ENCODE measurements at regions not wholly inside any gene's neighbourhood (a gene's known extent, or its start where the extent isn't known, plus 50 kb on each side); places are given as distances from the start of the nearest gene placed in this dataset.
"Not testable (repeated sequence)": the region's sequence is repeated elsewhere in the genome, so short reads cannot be mapped to it uniquely, and the experiment has no call there.

DNA sequence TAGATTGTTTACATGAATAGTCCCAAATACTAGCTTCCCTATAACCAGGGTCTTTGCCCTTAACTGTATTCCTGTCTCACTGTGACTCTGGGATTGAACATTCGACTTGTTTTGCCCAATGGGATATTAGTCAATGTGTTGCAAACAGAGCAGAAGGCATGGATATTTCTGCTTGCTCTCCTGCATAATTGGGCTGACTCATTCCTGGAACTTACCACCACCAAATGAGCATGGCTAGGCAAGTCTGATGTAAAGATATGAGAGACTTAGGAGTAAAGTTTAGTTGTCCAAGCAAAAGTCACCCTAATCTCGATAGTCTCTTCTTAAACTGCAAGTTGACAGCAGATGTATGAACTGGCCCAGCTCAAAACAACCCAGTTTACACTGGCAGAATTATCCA, 273.5 kb upstream of the CCNG1 start:
- Histone ChIP-seq H3K79me2 (ENCODE audit: insufficient read depth, low read length) (no peaks in the 10 kb centered on the region), H2AFZ (ENCODE audit: low read length) (no peak overlapping the region), H3K27ac (ENCODE audit: low read depth, low read length, poor library complexity, severe bottlenecking) (no peak overlapping the region)

DNA sequence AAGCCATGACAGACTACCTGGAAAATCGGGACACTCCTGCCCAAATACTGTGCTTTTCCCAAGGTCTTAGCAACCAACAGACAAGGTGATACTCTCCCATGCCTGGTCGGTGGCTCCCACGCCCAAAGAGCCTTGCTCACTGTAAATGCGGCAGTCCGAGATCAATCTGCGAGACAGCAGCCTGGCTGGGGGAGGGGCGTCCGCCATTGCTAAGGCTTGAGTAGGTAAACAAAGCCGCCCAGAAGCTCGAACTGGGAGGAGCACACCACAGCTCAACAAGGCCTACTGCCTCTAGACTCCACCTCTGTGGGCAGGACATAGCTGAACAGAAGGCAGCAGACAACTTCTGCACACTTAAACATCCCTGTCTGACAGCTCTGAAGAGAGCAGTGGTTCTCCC, 272.1 kb upstream of the CCNG1 start:
- Histone ChIP-seq H3K27me3 (ENCODE audit: insufficient read depth, low read length) (no peaks in the 10 kb centered on the region), H3K36me3 (ENCODE audit: insufficient read depth, low read length) (no peaks in the 10 kb centered on the region), H3K4me1 (ENCODE audit: insufficient read depth, low read length, severe bottlenecking) (no peaks in the 10 kb centered on the region), H3K9me3 (ENCODE audit: low read length) (no peaks in the 10 kb centered on the region), H3K27ac (ENCODE audit: low read depth, low read length, poor library complexity, severe bottlenecking) (no peak overlapping the region), H3K79me2 (ENCODE audit: insufficient read depth, low read length) (no peaks in the 10 kb centered on the region), H3K4me3 (ENCODE audit: low read depth, low read length, poor library complexity, severe bottlenecking) (no peak overlapping the region), H3K4me2 (ENCODE audit: low read length) (no peak overlapping the region), H3K9ac (ENCODE audit: low read length) (no peak overlapping the region), H4K20me1 (ENCODE audit: insufficient read depth, low read length) (no peaks in the 10 kb centered on the region), H3K9me2 (ENCODE audit: low read depth, low read length) (no peaks in the 10 kb centered on the region), H3F3A (ENCODE audit: insufficient read depth, low read length) (no peaks in the 10 kb centered on the region), H2AFZ (ENCODE audit: low read length) (no peak overlapping the region)
- TF ChIP-seq, protein P1, sequence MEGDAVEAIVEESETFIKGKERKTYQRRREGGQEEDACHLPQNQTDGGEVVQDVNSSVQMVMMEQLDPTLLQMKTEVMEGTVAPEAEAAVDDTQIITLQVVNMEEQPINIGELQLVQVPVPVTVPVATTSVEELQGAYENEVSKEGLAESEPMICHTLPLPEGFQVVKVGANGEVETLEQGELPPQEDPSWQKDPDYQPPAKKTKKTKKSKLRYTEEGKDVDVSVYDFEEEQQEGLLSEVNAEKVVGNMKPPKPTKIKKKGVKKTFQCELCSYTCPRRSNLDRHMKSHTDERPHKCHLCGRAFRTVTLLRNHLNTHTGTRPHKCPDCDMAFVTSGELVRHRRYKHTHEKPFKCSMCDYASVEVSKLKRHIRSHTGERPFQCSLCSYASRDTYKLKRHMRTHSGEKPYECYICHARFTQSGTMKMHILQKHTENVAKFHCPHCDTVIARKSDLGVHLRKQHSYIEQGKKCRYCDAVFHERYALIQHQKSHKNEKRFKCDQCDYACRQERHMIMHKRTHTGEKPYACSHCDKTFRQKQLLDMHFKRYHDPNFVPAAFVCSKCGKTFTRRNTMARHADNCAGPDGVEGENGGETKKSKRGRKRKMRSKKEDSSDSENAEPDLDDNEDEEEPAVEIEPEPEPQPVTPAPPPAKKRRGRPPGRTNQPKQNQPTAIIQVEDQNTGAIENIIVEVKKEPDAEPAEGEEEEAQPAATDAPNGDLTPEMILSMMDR (IDR thresholded peaks at IDR 0.05; ENCODE audit: low read length), result no peak
- no peak for TF ChIP-seq EZH2 (IDR thresholded peaks at IDR 0.05; ENCODE audit: borderline replicate concordance, low read length)

More for the DNA sequence above, 273.5 kb upstream of the CCNG1 start:
- no peak for TF ChIP-seq EZH2 (IDR thresholded peaks at IDR 0.05; ENCODE audit: borderline replicate concordance, low read length)
- TF ChIP-seq, protein P1 (IDR thresholded peaks at IDR 0.05; ENCODE audit: low read length), result no peak
- H3K9me2 ChIP-seq (ENCODE audit: low read depth, low read length), result no peaks in the 10 kb centered on the region
- no peaks in the 10 kb centered on the region for H3K36me3 ChIP-seq (ENCODE audit: insufficient read depth, low read length)
- H3K9me3 ChIP-seq (ENCODE audit: low read length), result no peaks in the 10 kb centered on the region
- H3K4me2 ChIP-seq (ENCODE audit: low read length), result no peak overlapping the region
- H3K4me1 ChIP-seq (ENCODE audit: insufficient read depth, low read length, severe bottlenecking), result no peaks in the 10 kb centered on the region
- no peaks in the 10 kb centered on the region for H3K27me3 ChIP-seq (ENCODE audit: insufficient read depth, low read length)
- H3K9ac ChIP-seq (ENCODE audit: low read length), result no peak overlapping the region
- no peaks in the 10 kb centered on the region for H3F3A ChIP-seq (ENCODE audit: insufficient read depth, low read length)
- H3K4me3 ChIP-seq (ENCODE audit: low read depth, low read length, poor library complexity, severe bottlenecking), result no peak overlapping the region
- H4K20me1 ChIP-seq (ENCODE audit: insufficient read depth, low read length), result no peaks in the 10 kb centered on the region

DNA sequence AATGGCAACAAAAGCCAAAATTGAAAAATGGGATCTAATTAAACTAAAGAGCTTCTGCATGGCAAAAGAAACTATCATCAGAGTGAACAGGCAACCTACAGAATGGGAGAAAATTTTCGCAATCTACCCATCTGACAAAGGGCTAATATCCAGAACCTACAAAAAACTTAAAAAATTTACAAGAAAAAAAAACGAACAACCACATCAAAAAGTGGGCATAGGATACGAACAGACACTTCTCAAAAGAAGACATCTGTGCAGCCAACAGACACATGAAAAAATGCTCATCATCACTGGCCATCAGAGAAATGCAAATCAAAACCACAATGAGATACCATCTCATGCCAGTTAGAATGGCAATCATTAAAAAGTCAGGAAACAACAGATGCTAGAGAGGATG, 267.2 kb upstream of the CCNG1 start:
- not testable (repeated sequence) for H2AFZ ChIP-seq (ENCODE audit: low read length); H3K27me3 ChIP-seq (ENCODE audit: insufficient read depth, low read length); H3K4me2 ChIP-seq (ENCODE audit: low read length); H3K27ac ChIP-seq (ENCODE audit: low read depth, low read length, poor library complexity, severe bottlenecking); H3K9me3 ChIP-seq (ENCODE audit: low read length); H3K4me1 ChIP-seq (ENCODE audit: insufficient read depth, low read length, severe bottlenecking); H3F3A ChIP-seq (ENCODE audit: insufficient read depth, low read length); H3K79me2 ChIP-seq (ENCODE audit: insufficient read depth, low read length); H3K9ac ChIP-seq (ENCODE audit: low read length); H3K9me2 ChIP-seq (ENCODE audit: low read depth, low read length); H3K4me3 ChIP-seq (ENCODE audit: low read depth, low read length, poor library complexity, severe bottlenecking); H4K20me1 ChIP-seq (ENCODE audit: insufficient read depth, low read length); H3K36me3 ChIP-seq (ENCODE audit: insufficient read depth, low read length)

DNA sequence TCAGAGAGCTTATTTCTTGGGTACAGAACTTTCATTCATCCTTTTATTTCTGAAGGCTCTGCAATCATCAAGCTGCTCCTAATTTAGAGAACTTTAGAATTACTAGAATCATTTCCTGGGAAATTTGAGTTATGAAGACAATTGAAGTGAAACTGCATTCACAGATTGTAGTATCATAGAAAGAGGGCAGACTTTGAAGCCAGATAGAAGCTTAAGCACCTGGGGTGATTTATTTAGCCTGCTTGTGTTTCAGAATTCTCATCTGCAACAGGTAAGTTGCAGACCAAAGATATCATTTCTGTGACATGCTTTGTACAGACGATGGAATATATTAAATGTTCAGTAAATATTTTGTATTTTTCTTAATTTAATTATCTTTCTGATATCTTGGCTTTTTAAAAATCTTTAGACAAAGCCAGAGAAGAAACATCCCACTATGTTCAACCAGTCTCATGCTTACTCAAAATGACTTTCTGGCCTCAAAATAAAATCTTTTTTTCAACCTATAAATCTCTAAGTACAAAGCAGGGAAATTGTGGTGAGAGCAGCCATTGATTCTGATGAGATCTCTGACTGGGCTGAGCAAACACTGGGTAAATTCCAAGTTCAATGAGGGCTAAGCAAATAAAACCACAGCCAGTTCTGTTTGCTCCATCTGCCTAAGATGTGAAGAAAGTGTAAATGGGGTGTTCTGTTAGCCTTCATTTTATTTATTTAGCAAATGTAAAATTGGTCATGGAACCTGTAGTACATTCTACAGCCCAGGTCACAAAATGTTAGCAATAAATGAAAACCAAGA, 264.7 kb upstream of the CCNG1 start:
- H3K36me3 ChIP-seq (ENCODE audit: insufficient read depth, low read length), result no peaks in the 10 kb centered on the region
- no peak overlapping the region for H3K9ac ChIP-seq (ENCODE audit: low read length)
- no peak overlapping the region for H3K4me3 ChIP-seq (ENCODE audit: low read depth, low read length, poor library complexity, severe bottlenecking)
- no peak overlapping the region for H3K4me2 ChIP-seq (ENCODE audit: low read length)
- no peaks in the 10 kb centered on the region for H3K9me2 ChIP-seq (ENCODE audit: low read depth, low read length)
- H3K9me3 ChIP-seq (ENCODE audit: low read length), result no peaks in the 10 kb centered on the region
- H4K20me1 ChIP-seq (ENCODE audit: insufficient read depth, low read length), result no peaks in the 10 kb centered on the region
- TF ChIP-seq, protein P1 (IDR thresholded peaks at IDR 0.05; ENCODE audit: low read length), result no peak
- TF ChIP-seq EZH2 (IDR thresholded peaks at IDR 0.05; ENCODE audit: borderline replicate concordance, low read length), result no peak
- no peak overlapping the region for H2AFZ ChIP-seq (ENCODE audit: low read length)
- H3K27ac ChIP-seq (ENCODE audit: low read depth, low read length, poor library complexity, severe bottlenecking), result no peak overlapping the region
- H3K4me1 ChIP-seq (ENCODE audit: insufficient read depth, low read length, severe bottlenecking), result no peaks in the 10 kb centered on the region
- H3F3A ChIP-seq (ENCODE audit: insufficient read depth, low read length), result no peaks in the 10 kb centered on the region
- H3K27me3 ChIP-seq (ENCODE audit: insufficient read depth, low read length), result no peaks in the 10 kb centered on the region
- H3K79me2 ChIP-seq (ENCODE audit: insufficient read depth, low read length), result no peaks in the 10 kb centered on the region

All from OCI-LY1 (cell line).